ENCODE measurements at regions not wholly inside any gene's neighbourhood (a gene's known extent, or its start where the extent isn't known, plus 50 kb on each side); places are given as distances from the start of the nearest gene placed in this dataset.

- TF ChIP-seq POLR2A (IDR thresholded peaks at IDR 0.05; ENCODE audit: low read depth) = no peak
- TF ChIP-seq CTCF (IDR thresholded peaks at IDR 0.05) = no peak
- no peak for TF ChIP-seq EP300 (IDR thresholded peaks at IDR 0.05)
- no peak for TF ChIP-seq POLR2AphosphoS5 (IDR thresholded peaks at IDR 0.05)
Observed at GRCh38 chr1:14313731-14314431, 284.6 kb upstream of the KAZN start.
